ENCODE measurements at regions not wholly inside any gene's neighbourhood (a gene's known extent, or its start where the extent isn't known, plus 50 kb on each side); places are given as distances from the start of the nearest gene placed in this dataset.

DNA sequence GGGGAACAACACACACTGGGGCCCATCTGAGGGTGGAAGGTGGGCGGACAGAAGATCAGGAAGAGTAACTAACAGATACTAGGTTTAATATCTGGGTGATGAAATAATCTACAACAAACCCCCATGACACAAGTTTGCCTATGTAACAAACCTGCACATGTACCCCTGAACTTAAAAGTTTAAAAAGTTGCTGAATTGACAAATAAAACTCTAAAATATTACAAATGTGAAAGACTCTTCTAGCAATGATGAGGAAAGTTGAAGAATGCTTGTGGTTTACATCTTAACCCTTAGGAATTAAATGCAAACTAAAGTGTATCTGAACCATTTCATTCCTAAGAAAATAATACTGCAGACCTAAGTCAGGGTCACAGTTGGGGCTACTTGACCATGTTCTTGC lies 525.6 kb upstream of the CAMK1G start:
- no peaks in the 10 kb centered on the region for H3K4me1 ChIP-seq
- peaks cover 3% of the 10 kb centered on the region for H3K27me3 ChIP-seq
- DNase-seq (ENCODE audit: low spot score in 2 of 2) = no peak
- H3K9me3 ChIP-seq = peaks cover 3% of the 10 kb centered on the region
- H3K36me3 ChIP-seq = no peaks in the 10 kb centered on the region
- WGBS = 86% methylated on average over 1 of the region's 1 CpG
- no peak overlapping the region for H3K27ac ChIP-seq
- H3K4me3 ChIP-seq = no peak overlapping the region
- TF ChIP-seq EP300 (IDR thresholded peaks at IDR 0.05) = no peak
- no peak for TF ChIP-seq POLR2AphosphoS5 (IDR thresholded peaks at IDR 0.05)
- TF ChIP-seq, protein P1, sequence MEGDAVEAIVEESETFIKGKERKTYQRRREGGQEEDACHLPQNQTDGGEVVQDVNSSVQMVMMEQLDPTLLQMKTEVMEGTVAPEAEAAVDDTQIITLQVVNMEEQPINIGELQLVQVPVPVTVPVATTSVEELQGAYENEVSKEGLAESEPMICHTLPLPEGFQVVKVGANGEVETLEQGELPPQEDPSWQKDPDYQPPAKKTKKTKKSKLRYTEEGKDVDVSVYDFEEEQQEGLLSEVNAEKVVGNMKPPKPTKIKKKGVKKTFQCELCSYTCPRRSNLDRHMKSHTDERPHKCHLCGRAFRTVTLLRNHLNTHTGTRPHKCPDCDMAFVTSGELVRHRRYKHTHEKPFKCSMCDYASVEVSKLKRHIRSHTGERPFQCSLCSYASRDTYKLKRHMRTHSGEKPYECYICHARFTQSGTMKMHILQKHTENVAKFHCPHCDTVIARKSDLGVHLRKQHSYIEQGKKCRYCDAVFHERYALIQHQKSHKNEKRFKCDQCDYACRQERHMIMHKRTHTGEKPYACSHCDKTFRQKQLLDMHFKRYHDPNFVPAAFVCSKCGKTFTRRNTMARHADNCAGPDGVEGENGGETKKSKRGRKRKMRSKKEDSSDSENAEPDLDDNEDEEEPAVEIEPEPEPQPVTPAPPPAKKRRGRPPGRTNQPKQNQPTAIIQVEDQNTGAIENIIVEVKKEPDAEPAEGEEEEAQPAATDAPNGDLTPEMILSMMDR (IDR thresholded peaks at IDR 0.05) = no peak
- TF ChIP-seq POLR2A (IDR thresholded peaks at IDR 0.05) = no peak

DNA sequence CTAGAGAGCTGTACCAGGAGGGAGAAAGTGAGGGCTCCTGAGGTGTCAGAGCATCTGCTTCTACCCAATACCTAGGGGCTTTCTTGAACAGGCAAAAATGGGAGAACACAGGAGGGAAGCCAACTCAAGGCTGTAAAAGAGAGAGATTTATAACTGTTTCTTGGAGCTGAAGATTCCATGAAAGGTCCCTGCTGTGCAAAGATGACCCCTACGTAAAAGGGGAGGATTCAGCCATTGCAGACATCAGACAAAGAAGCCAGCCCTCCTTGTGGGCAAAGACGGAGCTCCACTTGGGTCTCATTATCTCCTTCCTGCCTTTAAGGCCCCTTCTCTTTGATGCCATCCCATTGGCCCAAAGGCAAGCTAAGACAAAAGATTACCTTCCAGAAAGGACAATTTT lies 524.1 kb upstream of the CAMK1G start:
- Histone ChIP-seq H3K27me3 (peaks cover 3% of the 10 kb centered on the region), H3K4me3 (no peak overlapping the region), H3K36me3 (no peaks in the 10 kb centered on the region), H3K27ac (no peak overlapping the region), H3K9me3 (peaks cover 3% of the 10 kb centered on the region), H3K4me1 (no peaks in the 10 kb centered on the region)
- no peak for DNase-seq (ENCODE audit: low spot score in 2 of 2)
- WGBS = 60% methylated on average over 2 of the region's 2 CpGs
- TF ChIP-seq POLR2A (IDR thresholded peaks at IDR 0.05) (no peak), EP300 (IDR thresholded peaks at IDR 0.05) (no peak), POLR2AphosphoS5 (IDR thresholded peaks at IDR 0.05) (no peak)
- TF ChIP-seq, protein P1 (IDR thresholded peaks at IDR 0.05) = no peak

DNA sequence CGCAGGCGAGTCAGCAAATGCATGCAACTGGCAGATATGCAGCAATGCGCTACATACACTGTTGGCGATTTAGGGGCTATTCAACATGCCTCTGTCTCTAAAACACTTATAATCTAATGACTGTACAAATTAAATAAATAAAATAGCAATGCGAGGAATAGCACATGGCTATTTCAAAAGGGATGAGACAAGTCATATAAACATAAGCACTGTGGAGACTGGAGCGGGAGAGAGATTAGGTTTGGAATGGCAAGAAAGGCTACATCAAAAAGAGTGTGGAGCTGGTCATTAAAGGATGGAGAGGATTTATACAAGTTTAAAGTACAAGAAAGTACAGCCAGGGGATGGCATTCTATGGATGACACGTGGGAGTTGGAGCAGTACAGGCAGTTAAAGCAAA lies 523.5 kb upstream of the CAMK1G start:
- Histone ChIP-seq H3K9me3 (peaks cover 3% of the 10 kb centered on the region), H3K27me3 (peaks cover 3% of the 10 kb centered on the region), H3K36me3 (no peaks in the 10 kb centered on the region), H3K4me1 (no peaks in the 10 kb centered on the region), H3K4me3 (no peak overlapping the region), H3K27ac (no peak overlapping the region)
- WGBS = 86% methylated on average over 6 of the region's 7 CpGs
- DNase-seq (ENCODE audit: low spot score in 2 of 2) = no peak
- TF ChIP-seq EP300 (IDR thresholded peaks at IDR 0.05) (no peak), POLR2AphosphoS5 (IDR thresholded peaks at IDR 0.05) (no peak), POLR2A (IDR thresholded peaks at IDR 0.05) (no peak)
- TF ChIP-seq, protein P1 (IDR thresholded peaks at IDR 0.05) = no peak

DNA sequence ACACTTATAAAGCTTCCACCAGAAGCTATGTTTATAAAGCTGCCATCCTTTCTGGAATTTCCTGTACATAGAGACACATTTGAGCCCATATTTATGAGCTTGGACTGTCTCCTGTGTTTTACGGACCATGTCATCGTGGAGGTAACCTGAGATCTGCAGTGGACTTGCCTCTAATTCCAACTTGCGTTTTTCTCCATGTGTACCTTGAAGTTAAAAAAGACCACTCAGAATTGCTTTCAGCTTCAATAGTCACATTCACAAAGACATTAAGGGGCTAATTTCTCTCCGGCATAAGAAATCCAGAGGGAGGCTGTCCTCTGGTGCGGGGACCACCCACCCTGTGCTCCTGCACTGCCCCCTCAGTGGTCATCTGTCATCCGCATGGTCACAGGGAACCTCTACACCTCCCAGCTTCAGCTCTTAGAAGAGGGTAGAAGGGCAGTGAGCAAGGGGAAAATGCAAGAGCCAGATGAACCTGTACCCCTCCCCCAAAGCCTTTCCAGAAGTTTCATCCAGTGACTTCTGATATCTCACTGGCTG lies 521.4 kb upstream of the CAMK1G start:
- peaks cover 3% of the 10 kb centered on the region for H3K27me3 ChIP-seq
- no peaks in the 10 kb centered on the region for H3K36me3 ChIP-seq
- TF ChIP-seq EP300 (IDR thresholded peaks at IDR 0.05) (no peak), POLR2A (IDR thresholded peaks at IDR 0.05) (no peak), POLR2AphosphoS5 (IDR thresholded peaks at IDR 0.05) (no peak)
- TF ChIP-seq, protein P1 (IDR thresholded peaks at IDR 0.05) = no peak
- no peak for DNase-seq (ENCODE audit: low spot score in 2 of 2)
- H3K9me3 ChIP-seq = no peaks in the 10 kb centered on the region
- H3K4me1 ChIP-seq = no peaks in the 10 kb centered on the region
- H3K4me3 ChIP-seq = no peak overlapping the region
- H3K27ac ChIP-seq = no peak overlapping the region
- WGBS = 85% methylated on average over 5 of the region's 6 CpGs

DNA sequence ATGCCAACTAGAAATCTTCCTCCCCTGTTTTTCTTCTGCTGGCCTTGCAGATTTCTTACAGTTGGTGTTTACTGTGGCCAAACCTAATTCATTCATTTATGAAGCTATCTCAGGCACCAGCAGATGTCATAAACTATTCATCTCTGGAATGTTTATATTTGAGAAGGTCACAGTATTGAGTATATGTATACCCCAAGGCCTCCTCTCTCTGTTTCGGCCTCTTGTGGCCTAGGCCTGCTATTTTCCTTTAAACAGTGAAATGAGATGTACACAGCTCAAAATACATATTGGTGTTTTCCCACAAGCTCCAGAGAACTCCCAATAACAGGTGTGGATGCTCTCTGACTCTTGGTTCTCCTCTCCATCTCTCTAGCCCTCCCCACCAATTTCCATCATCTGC lies 520.7 kb upstream of the CAMK1G start:
- TF ChIP-seq POLR2AphosphoS5 (IDR thresholded peaks at IDR 0.05) (no peak), POLR2A (IDR thresholded peaks at IDR 0.05) (no peak), EP300 (IDR thresholded peaks at IDR 0.05) (no peak)
- TF ChIP-seq, protein P1 (IDR thresholded peaks at IDR 0.05) = no peak
- no peaks in the 10 kb centered on the region for H3K4me1 ChIP-seq
- no peak for DNase-seq (ENCODE audit: low spot score in 2 of 2)
- H3K27me3 ChIP-seq = peaks cover 3% of the 10 kb centered on the region
- no peak overlapping the region for H3K27ac ChIP-seq
- no peaks in the 10 kb centered on the region for H3K36me3 ChIP-seq
- H3K9me3 ChIP-seq = no peaks in the 10 kb centered on the region
- no peak overlapping the region for H3K4me3 ChIP-seq
- WGBS = 83% methylated on average over 1 of the region's 1 CpG
